Fibroblast of lung (primary cell): ENCODE measurements at regions not wholly inside any gene's neighbourhood (a gene's known extent, or its start where the extent isn't known, plus 50 kb on each side); places are given as distances from the start of the nearest gene placed in this dataset.

Experiments used
- DNase-seq, 2 donors: peaks; one replicate each; pipeline versions ENCODE4 v3.0.0 to v3.0.0-alpha.2; 2010; ENCODE audit warnings: low read depth in 2 of 2
- H2AFZ ChIP-seq: 2 replicates; pipeline ENCODE4 v1.5.1; 2012; ENCODE audit warnings: low read length, control low read depth, inconsistent platforms
- H3K27ac ChIP-seq: 2 replicates; pipeline ENCODE4 v1.5.1; 2011; ENCODE audit warnings: low read length, control low read depth; ENCODE audit not compliant: insufficient read depth
- H3K27me3 ChIP-seq: 2 replicates; pipeline ENCODE4 v1.5.1; 2011; ENCODE audit warnings: mild to moderate bottlenecking, low read length; ENCODE audit not compliant: control insufficient read depth, insufficient read depth
- H3K36me3 ChIP-seq: 2 replicates; pipeline ENCODE4 v1.5.1; 2011; ENCODE audit warnings: low read length; ENCODE audit not compliant: control insufficient read depth, insufficient read depth
- H3K4me1 ChIP-seq: 2 replicates; pipeline ENCODE4 v1.5.1; 2011; ENCODE audit warnings: low read length; ENCODE audit not compliant: control insufficient read depth, insufficient read depth; ENCODE audit errors: extremely low read depth
- H3K4me2 ChIP-seq: 2 replicates; pipeline ENCODE4 v1.5.1; 2011; ENCODE audit warnings: low read length, control low read depth; ENCODE audit not compliant: insufficient read depth; ENCODE audit errors: extremely low read depth
- H3K4me3 ChIP-seq, 4 experiments: fragments of 200-600 bp in 1 of 4; sonication (generic) in 1 of 4; replicated peaks in 1 of 4; 2 replicates each; pipeline ENCODE4 v1.5.1; 2011 to 2016; ENCODE audit warnings: low read length in 4 of 4, low read depth in 3 of 4, mild to moderate bottlenecking in 3 of 4, control low read depth in 2 of 4, inconsistent platforms in 1 of 4, mixed read lengths in 1 of 4; ENCODE audit not compliant: insufficient read depth in 1 of 4; ENCODE audit errors: control extremely low read depth in 1 of 4
- H3K79me2 ChIP-seq: 2 replicates; pipeline ENCODE4 v1.5.1; 2012; ENCODE audit warnings: mild to moderate bottlenecking, low read length, inconsistent platforms; ENCODE audit not compliant: control insufficient read depth, insufficient read depth
- H3K9ac ChIP-seq: 2 replicates; pipeline ENCODE4 v1.5.1; 2011; ENCODE audit warnings: mild to moderate bottlenecking, low read length, control low read depth; ENCODE audit not compliant: insufficient read depth
- H3K9me3 ChIP-seq: 2 replicates; pipeline ENCODE4 v1.5.1; 2012; ENCODE audit warnings: low read depth, low read length; ENCODE audit not compliant: control insufficient read depth, insufficient read depth
- H4K20me1 ChIP-seq: 2 replicates; pipeline ENCODE4 v1.5.1; 2011; ENCODE audit warnings: low read length; ENCODE audit not compliant: control insufficient read depth, insufficient read depth; ENCODE audit errors: extremely low read depth
- EZH2 ChIP-seq: IDR thresholded peaks from 2 replicates; pipeline ENCODE4 v1.5.1; 2012; ENCODE audit warnings: low read length, control low read depth, mild to moderate bottlenecking; ENCODE audit errors: missing control alignments
- TF ChIP-seq, protein P1 (sequence below), 2 donors: IDR thresholded peaks in 1 of 2; conservative IDR thresholded peaks in 1 of 2; 1 replicate in 1 of 2; 2 replicates in 1 of 2; pipeline ENCODE4 v1.5.1; 2011 to 2012; ENCODE audit warnings: low read length in 2 of 2, control low read depth in 1 of 2, inconsistent platforms in 1 of 2, low read depth in 1 of 2, mild to moderate bottlenecking in 1 of 2

GRCh38 chr22:48476577-48476976 lies 1351.1 kb downstream of the BRD1 start:
- Histone ChIP-seq H3K9ac (no peak overlapping the region), H3K9me3 (no peaks in the 10 kb centered on the region), H4K20me1 (no peaks in the 10 kb centered on the region), H2AFZ (no peak overlapping the region), H3K27me3 (no peaks in the 10 kb centered on the region), H3K27ac (no peak overlapping the region), H3K4me2 (no peak overlapping the region), H3K79me2 (no peaks in the 10 kb centered on the region), H3K36me3 (no peaks in the 10 kb centered on the region), H3K4me3 (no peak overlapping the region), H3K4me1 (no peaks in the 10 kb centered on the region)
- no peak for DNase-seq
- no peak for TF ChIP-seq EZH2
- TF ChIP-seq, protein P1, sequence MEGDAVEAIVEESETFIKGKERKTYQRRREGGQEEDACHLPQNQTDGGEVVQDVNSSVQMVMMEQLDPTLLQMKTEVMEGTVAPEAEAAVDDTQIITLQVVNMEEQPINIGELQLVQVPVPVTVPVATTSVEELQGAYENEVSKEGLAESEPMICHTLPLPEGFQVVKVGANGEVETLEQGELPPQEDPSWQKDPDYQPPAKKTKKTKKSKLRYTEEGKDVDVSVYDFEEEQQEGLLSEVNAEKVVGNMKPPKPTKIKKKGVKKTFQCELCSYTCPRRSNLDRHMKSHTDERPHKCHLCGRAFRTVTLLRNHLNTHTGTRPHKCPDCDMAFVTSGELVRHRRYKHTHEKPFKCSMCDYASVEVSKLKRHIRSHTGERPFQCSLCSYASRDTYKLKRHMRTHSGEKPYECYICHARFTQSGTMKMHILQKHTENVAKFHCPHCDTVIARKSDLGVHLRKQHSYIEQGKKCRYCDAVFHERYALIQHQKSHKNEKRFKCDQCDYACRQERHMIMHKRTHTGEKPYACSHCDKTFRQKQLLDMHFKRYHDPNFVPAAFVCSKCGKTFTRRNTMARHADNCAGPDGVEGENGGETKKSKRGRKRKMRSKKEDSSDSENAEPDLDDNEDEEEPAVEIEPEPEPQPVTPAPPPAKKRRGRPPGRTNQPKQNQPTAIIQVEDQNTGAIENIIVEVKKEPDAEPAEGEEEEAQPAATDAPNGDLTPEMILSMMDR (conservative IDR thresholded peaks at IDR 0.05 in 1 of 2, IDR thresholded peaks at IDR 0.05 in 1 of 2; ENCODE audit: low read depth in 1 of 2, low read length in 2 of 2), result no peak

DNA sequence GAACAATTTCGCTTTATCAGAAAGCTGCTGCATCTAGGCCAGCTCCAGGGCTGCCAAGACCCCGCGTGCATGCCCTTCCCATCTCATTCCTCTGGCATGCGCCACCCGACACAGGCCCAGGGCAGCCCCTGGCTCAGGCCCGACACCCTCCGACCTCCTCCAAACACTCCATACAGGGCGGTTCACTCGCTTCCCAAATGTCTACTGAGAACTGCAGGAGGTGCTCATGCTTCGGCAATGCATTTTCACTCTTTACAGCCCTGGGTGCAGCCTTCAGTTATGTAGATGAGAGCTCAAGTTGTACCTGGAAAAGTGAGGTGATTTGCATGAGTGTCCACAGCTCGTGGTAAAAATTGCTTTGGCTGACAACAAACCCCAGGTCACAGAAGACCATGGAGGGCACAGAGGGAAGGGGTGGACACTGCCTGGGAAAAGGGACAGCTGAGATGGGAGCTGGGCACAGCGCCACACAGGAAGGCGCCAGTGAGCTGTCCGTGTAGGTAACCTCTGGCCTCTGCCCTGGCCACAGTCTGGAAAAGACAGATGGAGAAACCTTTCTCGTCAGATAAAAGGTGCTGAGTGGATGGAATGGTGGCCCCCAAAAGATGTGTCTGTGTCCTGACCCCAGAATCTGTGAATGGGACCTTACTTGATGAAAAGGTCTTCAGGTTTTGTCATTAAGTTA lies 1351.9 kb downstream of the BRD1 start:
- H2AFZ ChIP-seq, result no peak overlapping the region
- H3K9me3 ChIP-seq, result no peaks in the 10 kb centered on the region
- H3K27ac ChIP-seq, result no peak overlapping the region
- H4K20me1 ChIP-seq, result no peaks in the 10 kb centered on the region
- H3K79me2 ChIP-seq, result no peaks in the 10 kb centered on the region
- no peaks in the 10 kb centered on the region for H3K4me1 ChIP-seq
- H3K4me3 ChIP-seq, result no peak overlapping the region
- no peaks in the 10 kb centered on the region for H3K36me3 ChIP-seq
- H3K9ac ChIP-seq, result no peak overlapping the region
- H3K27me3 ChIP-seq, result no peaks in the 10 kb centered on the region
- TF ChIP-seq, protein P1 (conservative IDR thresholded peaks at IDR 0.05 in 1 of 2, IDR thresholded peaks at IDR 0.05 in 1 of 2; ENCODE audit: low read depth in 1 of 2, low read length in 2 of 2), result no peak
- no peak for TF ChIP-seq EZH2
- no peak for DNase-seq
- H3K4me2 ChIP-seq, result no peak overlapping the region

- Histone ChIP-seq H3K4me2 (no peak overlapping the region), H3K27ac (no peak overlapping the region), H3K4me3 (no peak overlapping the region), H3K9me3 (no peaks in the 10 kb centered on the region), H3K4me1 (no peaks in the 10 kb centered on the region), H3K36me3 (no peaks in the 10 kb centered on the region), H3K27me3 (no peaks in the 10 kb centered on the region), H2AFZ (no peak overlapping the region), H3K79me2 (no peaks in the 10 kb centered on the region), H3K9ac (no peak overlapping the region), H4K20me1 (no peaks in the 10 kb centered on the region)
- no peak for DNase-seq
- no peak for TF ChIP-seq EZH2
- TF ChIP-seq, protein P1 (conservative IDR thresholded peaks at IDR 0.05 in 1 of 2, IDR thresholded peaks at IDR 0.05 in 1 of 2; ENCODE audit: low read depth in 1 of 2, low read length in 2 of 2), result no peak
Observed at GRCh38 chr22:48474881-48475280, 1352.8 kb downstream of the BRD1 start.
